GM19395 (cell line): ENCODE measurements at regions not wholly inside any gene's neighbourhood (a gene's known extent, or its start where the extent isn't known, plus 50 kb on each side); places are given as distances from the start of the nearest gene placed in this dataset.
"Not testable (repeated sequence)": the region's sequence is repeated elsewhere in the genome, so short reads cannot be mapped to it uniquely, and the experiment has no call there.

ENCODE experiments used
- ATAC-seq: cut with Tn5 transposase; IDR thresholded peaks from one replicate; pipeline ENCODE4 v1.9.1; 2021; ENCODE audit warnings: mild to moderate bottlenecking, moderate library complexity; ENCODE audit not compliant: unreplicated experiment

GRCh38 chr12:67070307-67070600, 198.9 kb upstream of the CAND1 start:
- no peak for ATAC-seq

DNA sequence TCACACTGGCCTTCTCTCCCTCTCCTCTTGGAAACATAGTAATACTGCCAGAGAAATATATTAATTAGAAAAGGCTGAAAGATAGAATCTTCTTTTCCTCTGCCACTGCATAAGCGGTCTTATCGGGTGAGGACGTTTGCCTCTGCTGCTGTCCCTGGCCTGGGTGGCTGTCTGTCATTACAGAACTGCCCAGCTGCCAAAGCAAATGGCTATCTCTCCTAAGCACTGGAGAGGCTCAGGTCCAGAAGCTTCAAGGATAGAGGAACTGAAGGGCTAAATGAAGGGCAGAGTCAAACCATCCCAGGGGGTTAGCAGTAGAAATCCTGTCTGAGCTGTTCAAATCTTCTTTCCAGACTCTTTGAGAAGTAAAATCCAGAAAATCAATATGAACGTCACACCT, 198.6 kb upstream of the CAND1 start:
- ATAC-seq = no peak

GRCh38 chr12:67072281-67072680, 196.9 kb upstream of the CAND1 start:
- not testable (repeated sequence) for ATAC-seq

- ATAC-seq = no peak
Measured at GRCh38 chr12:67073336-67073735, 195.8 kb upstream of the CAND1 start.

- no peak for ATAC-seq
Measured at GRCh38 chr12:67074072-67074471, 195.1 kb upstream of the CAND1 start.

- ATAC-seq = no peak
Measured at GRCh38 chr12:67077617-67078016, 191.5 kb upstream of the CAND1 start.

GRCh38 chr12:67078957-67079356, 190.2 kb upstream of the CAND1 start:
- no peak for ATAC-seq

GRCh38 chr12:67080637-67081036, 188.5 kb upstream of the CAND1 start:
- no peak for ATAC-seq

DNA sequence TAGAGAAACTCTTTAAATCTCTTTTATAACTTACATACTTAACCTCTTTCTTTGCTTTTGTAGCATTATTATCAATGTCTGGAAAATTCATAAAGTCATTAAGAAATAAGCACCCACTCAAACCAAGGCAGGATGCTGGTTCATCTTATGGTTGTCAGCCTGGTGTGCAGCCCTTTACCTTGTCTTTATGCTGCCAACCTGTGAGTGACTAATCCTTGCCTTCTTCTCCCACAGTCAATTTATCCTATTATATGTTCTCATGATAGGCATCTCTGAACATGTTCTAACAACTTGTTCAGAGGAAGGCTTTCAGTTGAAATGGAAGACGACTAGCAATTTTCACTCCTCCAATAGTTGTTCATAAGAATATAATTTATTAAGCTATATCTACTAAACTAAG, 186.9 kb upstream of the CAND1 start:
- ATAC-seq = no peak

DNA sequence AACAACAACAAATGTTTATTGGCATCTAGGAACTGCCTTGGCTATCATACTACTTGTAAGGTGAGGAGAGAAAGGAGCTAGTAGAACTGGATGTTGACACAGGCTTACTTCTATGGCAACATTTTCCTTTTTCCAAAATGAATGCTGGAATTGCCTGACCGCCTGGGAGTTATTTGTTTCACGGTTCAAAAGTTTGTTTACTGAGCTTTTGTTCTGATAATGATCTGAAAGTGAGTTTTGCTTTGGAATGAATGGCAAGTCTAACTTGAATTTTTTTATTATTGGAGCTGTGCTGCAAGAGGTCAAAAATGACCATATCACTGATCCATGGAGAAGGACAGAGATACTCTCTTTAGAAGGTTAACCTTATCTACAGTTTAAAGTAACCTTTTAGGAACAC, 183.5 kb upstream of the CAND1 start:
- ATAC-seq = no peak

DNA sequence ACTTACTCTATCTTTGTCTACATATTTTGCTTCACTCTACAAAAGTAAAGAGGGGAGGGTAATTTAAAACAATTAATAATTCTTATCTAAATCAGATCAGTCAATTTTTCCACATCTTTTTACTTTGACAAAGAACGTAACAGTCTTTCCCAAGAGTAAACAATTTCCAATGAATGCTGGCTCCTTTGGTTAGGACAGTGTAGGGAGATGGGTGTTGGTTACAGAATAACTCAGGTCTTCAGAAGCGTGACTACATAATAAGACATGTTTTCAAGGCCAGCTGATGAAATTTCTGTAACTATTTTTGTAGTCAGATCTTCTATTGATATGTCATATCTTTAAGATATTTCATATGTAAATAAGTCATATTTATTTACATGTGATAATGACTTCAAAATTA, 183.0 kb upstream of the CAND1 start:
- ATAC-seq = no peak

DNA sequence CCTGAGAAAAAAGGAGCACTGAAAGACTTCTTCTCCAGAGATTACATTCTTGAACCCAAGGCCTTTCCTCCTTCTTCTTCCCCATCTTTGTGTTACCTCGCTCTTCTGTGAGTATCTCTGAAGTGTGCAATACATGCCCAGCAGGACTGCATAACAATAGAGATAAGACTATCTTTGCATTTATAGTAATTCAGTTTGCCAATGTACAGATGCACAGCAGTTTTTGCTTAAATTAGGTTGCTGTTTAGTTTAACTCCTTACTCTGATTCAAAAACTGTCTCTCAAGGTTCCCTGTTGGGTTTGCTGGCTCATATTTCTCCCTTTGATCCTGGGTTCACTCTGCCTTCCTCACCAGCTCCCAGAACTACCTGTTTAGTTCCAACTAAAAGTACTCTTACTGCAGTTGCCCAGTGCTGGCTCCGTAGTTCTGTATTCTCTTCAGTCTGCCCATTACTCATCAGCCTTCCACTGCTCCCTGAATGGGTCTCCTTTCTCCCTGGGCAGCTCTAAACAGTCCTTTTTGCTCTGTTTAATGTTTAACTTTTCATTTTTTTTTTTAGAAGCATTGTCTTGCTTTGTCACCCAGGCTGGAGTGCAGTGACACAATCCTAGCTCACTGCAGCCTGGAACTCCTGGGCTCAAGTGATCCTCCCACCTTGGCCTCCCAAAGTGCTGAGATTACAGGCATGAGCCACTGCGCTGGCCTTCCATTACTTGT, 180.6 kb upstream of the CAND1 start:
- ATAC-seq = no peak

- ATAC-seq = no peak
Measured at GRCh38 chr12:67091204-67091603, 178.0 kb upstream of the CAND1 start.

GRCh38 chr12:67091678-67092077, 177.5 kb upstream of the CAND1 start:
- no peak for ATAC-seq

- ATAC-seq = not testable (repeated sequence)
Measured at GRCh38 chr12:67092934-67093333, 176.2 kb upstream of the CAND1 start.

DNA sequence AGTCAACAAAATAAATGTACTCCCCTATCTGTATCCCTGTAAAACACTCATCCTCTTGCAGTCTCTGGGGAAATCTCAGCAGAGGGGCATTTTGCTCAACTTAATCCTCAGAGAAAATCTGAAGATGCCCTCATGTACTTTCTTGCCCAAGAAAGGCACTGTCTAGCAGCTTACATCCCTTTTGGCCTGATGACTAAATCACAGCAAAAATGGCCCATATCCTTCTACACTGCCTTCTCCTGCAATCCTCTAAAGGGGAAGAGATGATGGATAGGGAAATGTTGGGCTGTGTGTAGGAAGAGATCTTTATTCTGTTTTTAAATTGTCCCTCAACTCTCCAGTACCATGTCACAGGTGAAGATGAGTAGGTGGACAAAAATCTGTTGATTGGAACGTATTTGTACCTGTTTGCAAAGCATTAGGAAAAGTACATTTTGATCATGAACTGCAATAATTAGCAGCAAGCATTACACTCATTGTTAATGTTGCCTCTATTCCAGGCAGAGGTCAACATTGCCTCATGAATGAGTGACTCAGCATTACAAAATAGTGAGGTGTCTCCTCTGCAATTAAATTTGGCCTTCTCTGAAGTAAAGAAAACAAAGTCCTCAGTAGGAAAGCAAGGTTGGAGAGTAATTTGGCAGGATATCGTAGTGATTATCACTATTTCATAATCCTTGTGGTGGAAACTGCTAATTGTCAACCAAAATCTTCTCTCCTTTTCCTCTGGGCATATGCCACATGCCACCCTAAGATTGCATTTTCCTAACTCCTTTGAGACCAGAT, 172.4 kb upstream of the CAND1 start:
- ATAC-seq = no peak

DNA sequence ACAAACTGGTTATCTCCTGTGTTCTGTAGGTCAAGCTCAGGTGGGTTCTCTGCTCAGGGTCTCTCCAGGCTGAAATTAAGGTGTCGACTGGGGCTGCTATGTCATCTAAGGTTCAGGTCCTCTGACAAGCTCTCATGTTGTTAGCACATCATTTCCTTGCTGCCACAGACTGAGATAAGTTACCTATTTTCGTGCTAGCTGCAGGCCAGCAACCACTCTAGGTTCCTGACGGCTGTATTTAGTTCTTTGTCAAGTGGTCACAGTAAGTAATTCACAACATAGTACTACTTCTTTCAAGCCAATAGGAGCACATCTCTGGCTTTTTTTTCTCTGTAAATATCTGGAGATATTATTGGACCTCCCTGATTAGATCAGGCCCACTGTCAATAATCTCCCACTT, 169.3 kb upstream of the CAND1 start:
- ATAC-seq = no peak

GRCh38 chr12:67103521-67103920, 165.6 kb upstream of the CAND1 start:
- ATAC-seq = no peak

DNA sequence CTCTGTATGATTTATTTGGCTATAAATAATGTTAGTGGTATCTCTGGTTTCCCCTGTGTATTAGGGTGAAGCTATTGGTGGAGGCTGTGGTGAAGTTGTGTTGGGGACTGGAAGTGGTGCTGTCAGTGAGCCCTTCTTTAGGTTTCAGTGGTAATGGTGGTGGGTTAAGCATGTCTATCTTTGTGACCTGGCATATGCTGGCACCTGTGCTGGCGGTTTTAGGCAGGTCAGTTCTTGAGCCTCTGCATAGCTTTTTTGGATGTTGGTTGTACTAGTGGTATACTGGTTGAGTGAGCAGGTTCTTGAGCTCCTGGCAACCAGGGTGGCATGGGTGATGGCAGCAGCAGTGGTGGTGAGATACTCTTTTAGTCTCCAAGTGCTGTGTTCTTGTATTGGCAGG, 161.9 kb upstream of the CAND1 start:
- no peak for ATAC-seq

DNA sequence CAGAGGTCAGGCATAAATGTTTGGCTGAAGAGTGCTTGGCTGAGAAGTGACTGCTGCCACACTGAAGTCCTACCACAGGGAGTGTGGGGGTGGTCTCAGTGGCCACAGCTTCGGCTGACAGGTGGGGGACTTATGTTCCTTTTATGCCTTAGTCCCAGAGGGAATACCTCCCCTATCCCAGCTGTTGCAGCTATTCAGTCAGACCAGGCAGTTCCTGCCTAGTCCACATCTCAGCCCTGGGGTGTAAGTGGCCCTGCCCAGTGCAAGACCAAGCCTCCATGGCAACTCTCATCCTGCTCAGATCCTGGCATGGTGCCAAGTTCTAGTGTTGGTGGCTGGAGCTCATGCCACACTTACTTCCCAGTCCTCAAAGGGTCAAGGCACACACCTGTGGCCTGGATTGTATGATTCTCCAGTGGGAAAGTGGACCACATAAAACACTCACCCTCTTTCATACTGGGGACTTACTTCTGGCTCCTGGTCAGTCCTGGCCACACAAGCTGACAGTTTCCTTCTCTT, 161.3 kb upstream of the CAND1 start:
- no peak for ATAC-seq

DNA sequence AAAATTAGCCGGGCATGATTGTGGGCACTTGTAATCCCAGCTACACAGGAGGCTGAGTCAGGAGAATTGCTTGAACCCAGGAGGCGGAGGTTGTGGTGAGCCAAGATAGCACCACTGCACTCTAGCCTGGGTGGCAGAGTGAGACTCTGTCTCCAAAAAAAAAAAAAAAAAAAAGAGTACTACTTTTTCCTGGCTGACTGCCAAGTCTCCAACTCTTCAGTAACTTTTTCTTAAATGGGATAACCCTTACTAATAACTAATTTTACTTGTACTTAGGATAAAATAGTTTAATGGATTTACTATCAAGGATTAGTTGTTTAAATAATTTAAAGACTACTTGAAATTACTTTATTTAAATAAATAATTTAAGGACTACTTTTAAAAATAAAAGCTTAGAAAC, 158.8 kb upstream of the CAND1 start:
- not testable (repeated sequence) for ATAC-seq

DNA sequence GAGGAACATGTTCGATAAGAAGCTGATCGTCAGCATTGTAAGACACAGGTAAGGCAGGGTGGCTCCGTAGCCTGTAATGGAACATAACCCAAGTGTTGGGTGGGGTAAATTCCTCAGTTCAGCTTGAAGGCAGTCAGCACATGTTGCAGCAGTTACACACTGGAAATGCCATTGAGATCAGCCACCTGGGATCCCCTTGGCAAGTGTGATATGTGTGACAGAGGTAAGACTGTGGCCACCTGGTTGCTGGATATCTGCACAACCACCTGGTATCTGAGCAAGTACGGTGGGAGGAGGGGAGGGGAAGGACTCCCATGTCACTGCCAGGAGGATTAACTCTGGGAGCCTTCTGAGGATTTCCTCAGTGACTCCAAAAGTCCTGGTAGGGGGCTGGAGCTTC, 158.0 kb upstream of the CAND1 start:
- ATAC-seq = no peak
